ENCODE measurements at regions not wholly inside any gene's neighbourhood (a gene's known extent, or its start where the extent isn't known, plus 50 kb on each side); places are given as distances from the start of the nearest gene placed in this dataset.

- no peak for TF ChIP-seq SIN3A (IDR thresholded peaks at IDR 0.05; ENCODE audit: borderline replicate concordance, insufficient read depth, low read length)
These were observed 189.9 kb downstream of the WNT5A start for GRCh38 chr3:55297245-55297644.

- no peak for TF ChIP-seq POLR2AphosphoS5 (IDR thresholded peaks at IDR 0.05; ENCODE audit: low read depth, low read length)
- no peak for TF ChIP-seq TAF1 (IDR thresholded peaks at IDR 0.05; ENCODE audit: borderline replicate concordance, insufficient read depth, low read length)
- no peak for TF ChIP-seq REST (IDR thresholded peaks at IDR 0.05; ENCODE audit: insufficient read depth in 1 of 2, low read depth in 2 of 2, low read length in 2 of 2)
- no peak for TF ChIP-seq SIN3A (IDR thresholded peaks at IDR 0.05; ENCODE audit: borderline replicate concordance, insufficient read depth, low read length)
- TF ChIP-seq FOXP2 (optimal IDR thresholded peaks at IDR 0.05; ENCODE audit: borderline replicate concordance, extremely low read depth, extremely low read length, insufficient read depth): no peak
These were observed 190.3 kb downstream of the WNT5A start for GRCh38 chr3:55296791-55297190.

- TF ChIP-seq SIN3A (IDR thresholded peaks at IDR 0.05; ENCODE audit: borderline replicate concordance, insufficient read depth, low read length) (no peak), FOXP2 (optimal IDR thresholded peaks at IDR 0.05; ENCODE audit: borderline replicate concordance, extremely low read depth, extremely low read length, insufficient read depth) (no peak), TAF1 (IDR thresholded peaks at IDR 0.05; ENCODE audit: borderline replicate concordance, insufficient read depth, low read length) (no peak), POLR2AphosphoS5 (IDR thresholded peaks at IDR 0.05; ENCODE audit: low read depth, low read length) (no peak)
These were observed 191.1 kb downstream of the WNT5A start for GRCh38 chr3:55296030-55296429.

DNA sequence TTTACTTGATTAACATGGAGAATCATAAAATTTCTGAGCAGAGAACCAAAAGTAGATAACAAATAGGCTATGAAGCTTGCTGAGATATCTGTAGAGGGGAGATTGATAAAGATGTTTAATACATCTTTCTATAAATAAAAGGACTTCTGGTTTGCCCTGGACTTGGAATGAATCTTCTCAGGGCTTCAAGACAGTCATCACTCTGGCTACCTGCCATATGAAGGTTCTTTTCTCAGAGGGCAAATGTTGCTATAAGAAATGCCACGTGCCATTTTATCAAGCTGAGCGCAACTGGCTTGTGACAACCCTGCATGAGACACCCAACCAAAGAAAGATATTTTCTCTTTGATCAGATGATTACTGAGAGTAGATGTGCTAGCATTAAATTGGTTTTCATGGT is 192.5 kb downstream of the WNT5A start:
- TF ChIP-seq REST (IDR thresholded peaks at IDR 0.05; ENCODE audit: insufficient read depth in 1 of 2, low read depth in 2 of 2, low read length in 2 of 2) (no peak), SIN3A (IDR thresholded peaks at IDR 0.05; ENCODE audit: borderline replicate concordance, insufficient read depth, low read length) (no peak), POLR2AphosphoS5 (IDR thresholded peaks at IDR 0.05; ENCODE audit: low read depth, low read length) (no peak), FOXP2 (optimal IDR thresholded peaks at IDR 0.05; ENCODE audit: borderline replicate concordance, extremely low read depth, extremely low read length, insufficient read depth) (no peak), TAF1 (IDR thresholded peaks at IDR 0.05; ENCODE audit: borderline replicate concordance, insufficient read depth, low read length) (no peak)

GRCh38 chr3:55292360-55292759 is 194.7 kb downstream of the WNT5A start:
- TF ChIP-seq TAF1 (IDR thresholded peaks at IDR 0.05; ENCODE audit: borderline replicate concordance, insufficient read depth, low read length) (no peak), REST (IDR thresholded peaks at IDR 0.05; ENCODE audit: insufficient read depth in 1 of 2, low read depth in 2 of 2, low read length in 2 of 2) (no peak), SIN3A (IDR thresholded peaks at IDR 0.05; ENCODE audit: borderline replicate concordance, insufficient read depth, low read length) (no peak), POLR2AphosphoS5 (IDR thresholded peaks at IDR 0.05; ENCODE audit: low read depth, low read length) (no peak), FOXP2 (optimal IDR thresholded peaks at IDR 0.05; ENCODE audit: borderline replicate concordance, extremely low read depth, extremely low read length, insufficient read depth) (no peak)

- TF ChIP-seq FOXP2 (optimal IDR thresholded peaks at IDR 0.05; ENCODE audit: borderline replicate concordance, extremely low read depth, extremely low read length, insufficient read depth): no peak
- TF ChIP-seq SIN3A (IDR thresholded peaks at IDR 0.05; ENCODE audit: borderline replicate concordance, insufficient read depth, low read length): no peak
- no peak for TF ChIP-seq POLR2AphosphoS5 (IDR thresholded peaks at IDR 0.05; ENCODE audit: low read depth, low read length)
- no peak for TF ChIP-seq TAF1 (IDR thresholded peaks at IDR 0.05; ENCODE audit: borderline replicate concordance, insufficient read depth, low read length)
- no peak for TF ChIP-seq REST (IDR thresholded peaks at IDR 0.05; ENCODE audit: insufficient read depth in 1 of 2, low read depth in 2 of 2, low read length in 2 of 2)
These were observed 198.4 kb downstream of the WNT5A start for GRCh38 chr3:55288657-55289056.
